GM12872 (cell line): ENCODE measurements at regions not wholly inside any gene's neighbourhood (a gene's known extent, or its start where the extent isn't known, plus 50 kb on each side); places are given as distances from the start of the nearest gene placed in this dataset.

Experiments used
- CTCF ChIP-seq: IDR thresholded peaks from 3 replicates; pipeline ENCODE4 v1.5.1; 2011; ENCODE audit warnings: low read depth, mild to moderate bottlenecking, low read length, moderate library complexity; ENCODE audit not compliant: insufficient read depth

DNA sequence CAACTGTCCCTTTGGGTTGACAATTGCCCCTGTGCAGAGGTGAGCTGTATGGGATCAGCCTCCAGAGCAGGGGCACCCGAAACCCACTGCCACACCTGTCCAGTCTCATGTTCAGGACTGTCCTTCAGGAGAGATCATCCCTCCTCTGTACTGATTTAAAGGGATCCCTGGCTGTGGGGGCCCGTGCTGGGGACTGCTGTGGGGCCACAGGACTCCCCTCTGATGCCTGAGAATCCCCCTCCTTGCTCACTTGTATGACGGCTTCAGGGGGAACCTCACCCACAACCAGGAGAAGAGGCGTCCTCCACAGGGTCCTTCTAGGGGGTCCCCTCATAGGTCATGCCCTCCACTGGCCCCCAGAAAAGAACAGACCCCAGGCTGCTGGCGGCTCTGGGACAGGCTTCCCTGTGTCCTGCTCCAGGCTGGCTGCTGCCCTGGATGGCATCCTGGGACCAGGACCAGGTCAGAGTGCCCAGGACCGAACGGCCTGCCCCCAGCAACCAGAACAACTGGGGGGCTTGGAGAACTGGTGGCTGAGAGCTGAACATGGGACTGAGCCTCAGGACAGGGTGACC is 77.5 kb upstream of the ACTRT2 start:
- no peak for TF ChIP-seq CTCF

DNA sequence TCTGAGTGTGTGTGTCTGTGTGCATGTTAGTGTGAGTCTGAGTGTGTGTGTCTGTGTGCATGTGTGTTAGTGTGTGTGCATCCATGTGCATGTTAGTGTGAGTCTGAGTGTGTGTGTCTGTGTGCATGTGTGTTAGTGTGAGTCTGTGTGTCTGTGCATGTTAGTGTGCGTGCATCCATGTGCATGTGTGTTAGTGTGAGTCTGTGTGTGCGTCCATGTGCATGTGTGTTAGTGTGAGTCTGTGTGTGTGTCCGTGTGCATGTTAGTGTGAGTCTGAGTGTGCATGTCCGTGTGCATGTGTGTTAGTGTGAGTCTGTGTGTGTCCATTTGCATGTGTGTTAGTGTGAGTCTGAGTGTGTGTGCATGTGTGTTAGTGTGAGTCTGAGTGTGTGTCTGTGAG is 76.6 kb upstream of the ACTRT2 start:
- TF ChIP-seq CTCF, result no peak

- TF ChIP-seq CTCF, result no peak
Measured at GRCh38 chr1:2945821-2946231, 75.4 kb upstream of the ACTRT2 start.

DNA sequence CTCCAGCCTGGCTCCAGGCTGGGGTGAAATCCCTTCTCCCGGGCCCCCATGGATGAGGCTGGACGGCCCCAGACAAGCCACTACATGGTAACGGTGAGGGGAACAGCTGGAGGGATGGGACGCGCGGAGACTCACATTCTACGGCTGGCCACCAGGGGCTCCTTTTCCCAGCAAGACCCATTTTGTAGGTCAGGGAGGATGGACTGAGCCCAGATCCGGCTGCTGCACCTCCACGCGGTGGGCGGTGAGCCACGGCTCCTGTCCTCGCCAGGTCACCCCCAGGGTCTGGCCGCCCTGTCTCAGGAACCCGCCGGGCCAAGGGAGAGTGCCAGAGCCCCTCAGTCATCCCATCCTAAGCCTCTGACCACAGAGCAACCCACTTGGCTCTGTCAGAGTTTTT is 75.0 kb upstream of the ACTRT2 start:
- TF ChIP-seq CTCF, result no peak

- no peak for TF ChIP-seq CTCF
Measured at GRCh38 chr1:2946999-2947690, 74.1 kb upstream of the ACTRT2 start.

DNA sequence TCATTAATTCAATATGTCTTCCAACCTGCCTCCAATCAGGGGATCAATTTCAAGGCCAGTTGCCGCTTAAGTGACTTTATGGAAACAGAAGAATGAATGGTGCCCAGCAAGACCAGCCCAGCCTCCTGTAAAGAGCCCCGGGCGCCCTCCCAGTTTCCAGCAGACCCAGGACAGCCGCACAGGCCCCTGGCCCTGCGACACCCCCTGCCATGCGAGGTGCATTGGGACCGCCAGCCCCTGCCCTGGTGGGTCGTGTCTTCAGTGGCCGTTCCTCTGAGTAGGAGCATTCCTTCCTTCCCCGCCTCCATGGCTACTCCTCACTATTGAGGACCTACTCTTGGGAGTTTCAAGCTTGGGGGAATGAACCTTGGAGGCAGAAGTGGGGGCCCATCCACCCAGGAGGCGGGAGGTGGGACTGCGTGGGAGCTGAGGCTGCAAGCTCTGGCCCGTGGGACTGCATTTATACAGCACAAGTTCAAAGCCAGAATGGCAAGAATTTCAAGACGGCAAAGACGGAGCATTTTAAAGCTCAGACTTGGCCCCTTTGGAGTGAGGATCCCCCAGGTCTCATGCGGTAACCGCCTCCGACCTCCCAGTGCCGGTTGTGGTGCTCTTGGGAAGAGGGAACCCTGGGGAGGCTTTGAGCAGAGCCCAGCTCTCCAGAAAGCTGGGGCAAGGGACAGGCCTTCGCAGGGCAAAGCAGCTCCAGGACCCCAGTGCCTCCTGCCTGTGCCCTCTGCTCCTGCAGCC is 73.1 kb upstream of the ACTRT2 start:
- TF ChIP-seq CTCF, result no peak

DNA sequence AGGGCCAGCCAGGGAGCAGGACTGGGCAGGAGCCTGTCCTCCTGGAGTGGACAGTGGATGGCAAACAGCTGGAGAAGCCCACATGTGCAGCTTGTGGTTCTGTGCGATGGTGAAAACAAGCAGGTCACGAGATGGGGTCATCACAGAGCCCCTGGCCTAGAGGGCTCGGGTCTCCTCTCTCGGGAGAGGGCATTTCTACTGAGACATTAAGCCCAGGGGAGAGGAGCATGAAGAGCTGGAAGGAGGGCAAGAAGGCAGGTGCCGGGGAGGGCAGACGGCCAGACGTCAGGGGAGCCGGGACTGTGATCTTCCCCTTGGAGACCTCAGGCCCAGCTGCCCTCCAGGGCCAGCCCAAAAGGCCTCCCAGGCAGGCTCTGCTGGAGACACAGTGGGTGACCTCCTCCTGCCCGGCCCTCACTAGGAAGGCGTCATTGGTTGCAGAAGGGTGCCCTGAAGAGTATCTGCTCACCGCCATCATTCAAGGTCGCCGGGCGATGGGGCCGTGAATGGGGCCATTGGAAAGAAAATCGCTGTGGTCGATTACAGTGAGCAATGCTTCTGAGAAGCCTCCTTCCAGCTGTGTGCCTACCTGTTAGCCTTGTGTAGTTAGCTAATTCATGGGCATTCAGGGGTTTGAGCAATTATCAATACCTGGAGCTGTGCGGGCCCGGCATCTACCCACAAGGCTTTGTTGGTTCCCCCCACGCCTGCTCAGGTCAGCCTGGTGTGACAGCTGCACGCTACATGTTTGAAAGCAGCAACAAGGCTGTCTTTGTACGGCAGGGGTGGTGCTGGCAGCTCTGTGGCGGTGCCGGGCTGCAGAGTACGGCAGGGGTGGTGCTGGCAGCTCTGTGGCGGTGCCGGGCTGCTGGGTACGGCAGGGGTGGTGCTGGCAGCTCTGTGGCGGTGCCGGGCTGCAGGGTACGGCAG is 72.3 kb upstream of the ACTRT2 start:
- TF ChIP-seq CTCF, result no peak
